ENCODE measurements at regions not wholly inside any gene's neighbourhood (a gene's known extent, or its start where the extent isn't known, plus 50 kb on each side); places are given as distances from the start of the nearest gene placed in this dataset.

DNA sequence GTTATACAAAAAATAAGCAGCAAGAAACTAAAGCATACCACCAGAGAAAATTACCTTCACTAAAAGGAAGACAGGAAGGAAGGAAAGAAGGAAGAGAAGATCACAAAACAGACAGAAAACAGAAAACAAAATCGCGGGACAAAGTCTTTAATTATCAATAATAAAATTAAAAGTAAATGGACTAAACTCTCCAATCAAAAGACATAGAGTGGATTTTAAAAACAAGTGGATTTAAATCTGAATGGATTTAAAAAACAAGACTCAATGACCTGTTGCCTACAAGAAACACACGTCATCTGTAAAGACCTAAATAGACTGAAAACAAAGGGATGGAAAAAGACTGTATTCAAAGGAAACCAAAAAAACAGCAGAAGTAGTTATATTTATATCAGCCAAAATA is 75.7 kb upstream of the MAGI3 start:
- no peak for ATAC-seq (ENCODE audit: low read depth)
- Histone ChIP-seq H3K9me3 (ENCODE audit: severe bottlenecking) (no peaks in the 10 kb centered on the region), H3K27me3 (ENCODE audit: insufficient read depth, poor library complexity, severe bottlenecking) (no peaks in the 10 kb centered on the region), H3K4me1 (ENCODE audit: insufficient read depth, poor library complexity, severe bottlenecking) (no peaks in the 10 kb centered on the region), H3K27ac (ENCODE audit: poor library complexity, severe bottlenecking) (no peak overlapping the region), H3K4me3 (ENCODE audit: severe bottlenecking) (no peak overlapping the region), H3K36me3 (ENCODE audit: low read depth) (no peaks in the 10 kb centered on the region)
- TF ChIP-seq, protein P1, sequence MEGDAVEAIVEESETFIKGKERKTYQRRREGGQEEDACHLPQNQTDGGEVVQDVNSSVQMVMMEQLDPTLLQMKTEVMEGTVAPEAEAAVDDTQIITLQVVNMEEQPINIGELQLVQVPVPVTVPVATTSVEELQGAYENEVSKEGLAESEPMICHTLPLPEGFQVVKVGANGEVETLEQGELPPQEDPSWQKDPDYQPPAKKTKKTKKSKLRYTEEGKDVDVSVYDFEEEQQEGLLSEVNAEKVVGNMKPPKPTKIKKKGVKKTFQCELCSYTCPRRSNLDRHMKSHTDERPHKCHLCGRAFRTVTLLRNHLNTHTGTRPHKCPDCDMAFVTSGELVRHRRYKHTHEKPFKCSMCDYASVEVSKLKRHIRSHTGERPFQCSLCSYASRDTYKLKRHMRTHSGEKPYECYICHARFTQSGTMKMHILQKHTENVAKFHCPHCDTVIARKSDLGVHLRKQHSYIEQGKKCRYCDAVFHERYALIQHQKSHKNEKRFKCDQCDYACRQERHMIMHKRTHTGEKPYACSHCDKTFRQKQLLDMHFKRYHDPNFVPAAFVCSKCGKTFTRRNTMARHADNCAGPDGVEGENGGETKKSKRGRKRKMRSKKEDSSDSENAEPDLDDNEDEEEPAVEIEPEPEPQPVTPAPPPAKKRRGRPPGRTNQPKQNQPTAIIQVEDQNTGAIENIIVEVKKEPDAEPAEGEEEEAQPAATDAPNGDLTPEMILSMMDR (IDR thresholded peaks at IDR 0.05; ENCODE audit: poor library complexity, severe bottlenecking) = no peak
- DNase-seq (ENCODE audit: low spot score) = no peak

DNA sequence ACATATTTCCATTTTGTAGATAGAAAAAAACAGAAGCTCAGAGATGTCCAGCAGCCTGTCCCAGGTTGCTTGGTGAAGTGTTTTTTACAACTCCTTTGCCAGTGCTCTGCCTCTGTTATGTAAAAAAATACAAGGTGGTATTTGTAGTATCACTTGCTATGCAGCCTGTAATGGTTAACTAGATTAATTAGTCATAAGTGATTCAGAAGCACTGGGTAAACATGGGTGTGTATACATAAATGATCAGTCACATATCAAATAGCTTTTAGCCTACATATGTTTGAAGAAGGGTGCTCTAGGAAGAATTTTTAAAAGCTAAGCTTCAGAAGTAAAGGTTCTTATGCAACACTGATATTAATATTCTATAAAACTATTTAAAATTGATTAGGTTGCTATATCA is 70.0 kb upstream of the MAGI3 start:
- Histone ChIP-seq H3K4me1 (ENCODE audit: insufficient read depth, poor library complexity, severe bottlenecking) (peaks cover 10% of the 10 kb centered on the region), H3K9me3 (ENCODE audit: severe bottlenecking) (no peaks in the 10 kb centered on the region), H3K36me3 (ENCODE audit: low read depth) (no peaks in the 10 kb centered on the region), H3K4me3 (ENCODE audit: severe bottlenecking) (no peak overlapping the region), H3K27me3 (ENCODE audit: insufficient read depth, poor library complexity, severe bottlenecking) (no peaks in the 10 kb centered on the region), H3K27ac (ENCODE audit: poor library complexity, severe bottlenecking) (no peak overlapping the region)
- TF ChIP-seq, protein P1 (IDR thresholded peaks at IDR 0.05; ENCODE audit: poor library complexity, severe bottlenecking) = no peak
- DNase-seq (ENCODE audit: low spot score) = no peak
- peak; percentile 55; the same call in 1 of the 3 replicates for ATAC-seq (ENCODE audit: low read depth)

DNA sequence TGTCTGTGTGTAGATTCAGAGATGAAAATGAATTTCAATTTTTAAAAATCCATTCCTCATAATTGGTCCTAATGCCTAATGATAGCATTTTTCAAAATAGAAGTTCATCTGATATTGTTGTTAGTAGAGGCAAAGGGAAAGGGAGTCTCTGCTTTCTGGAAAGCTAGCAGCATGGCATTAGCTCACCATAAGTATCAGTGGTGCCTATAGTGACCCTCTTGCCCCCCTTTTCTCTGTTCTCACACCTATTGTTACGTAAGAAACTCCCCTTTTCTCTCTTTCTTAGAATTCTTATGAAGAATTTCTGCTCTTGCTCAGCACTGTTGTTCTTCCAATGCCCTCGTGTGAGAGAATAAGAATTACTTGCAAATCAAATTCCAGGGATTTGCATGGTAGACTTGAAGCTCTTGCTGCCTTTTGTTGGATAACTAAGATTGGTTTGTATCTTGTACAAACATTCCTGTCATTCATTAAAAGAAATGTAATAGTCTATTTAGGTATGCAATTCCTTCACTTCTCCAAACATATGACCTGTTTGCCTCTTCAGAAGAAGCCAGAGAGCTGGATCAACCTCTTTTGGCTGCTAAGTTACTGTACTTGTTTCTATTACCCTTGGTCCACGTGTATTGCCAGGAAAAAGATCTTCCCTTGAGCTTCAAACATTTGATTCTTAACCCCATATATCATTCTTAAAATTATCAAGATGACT is 69.2 kb upstream of the MAGI3 start:
- Histone ChIP-seq H3K27ac (ENCODE audit: poor library complexity, severe bottlenecking) (no peak overlapping the region), H3K4me1 (ENCODE audit: insufficient read depth, poor library complexity, severe bottlenecking) (peaks cover 15% of the 10 kb centered on the region), H3K9me3 (ENCODE audit: severe bottlenecking) (no peaks in the 10 kb centered on the region), H3K27me3 (ENCODE audit: insufficient read depth, poor library complexity, severe bottlenecking) (no peaks in the 10 kb centered on the region), H3K36me3 (ENCODE audit: low read depth) (no peaks in the 10 kb centered on the region), H3K4me3 (ENCODE audit: severe bottlenecking) (no peak overlapping the region)
- TF ChIP-seq, protein P1 (IDR thresholded peaks at IDR 0.05; ENCODE audit: poor library complexity, severe bottlenecking) = no peak
- ATAC-seq (ENCODE audit: low read depth) (no peak), DNase-seq (ENCODE audit: low spot score) (no peak)

DNA sequence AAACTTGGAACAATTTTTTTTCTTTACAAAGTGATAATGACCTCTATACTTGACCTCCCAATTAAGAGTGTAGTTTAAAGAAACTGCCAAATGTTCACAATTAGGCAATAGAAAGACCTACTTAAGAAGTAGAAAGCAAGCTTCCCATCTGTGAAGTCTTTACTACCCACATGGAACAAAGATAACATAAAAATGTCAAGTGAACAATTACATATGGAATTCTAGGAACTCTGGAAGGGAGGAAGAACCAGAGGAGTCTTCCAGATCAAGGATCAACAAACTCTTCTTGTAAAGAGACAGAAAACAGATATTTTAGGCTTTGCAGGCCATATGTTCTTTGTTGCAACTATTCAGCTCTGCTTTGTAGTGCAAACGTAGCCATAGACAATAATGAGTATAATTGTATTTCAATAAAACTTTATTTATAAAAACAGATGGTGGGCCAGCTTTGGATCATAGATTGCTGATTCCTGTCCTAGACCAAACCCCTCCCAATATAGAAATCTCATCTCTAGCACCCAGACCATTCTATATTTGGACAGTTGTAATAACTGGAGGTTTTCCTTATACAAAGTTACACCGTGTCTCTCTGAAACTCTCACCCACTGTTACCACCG is 68.4 kb upstream of the MAGI3 start:
- Histone ChIP-seq H3K27me3 (ENCODE audit: insufficient read depth, poor library complexity, severe bottlenecking) (no peaks in the 10 kb centered on the region), H3K27ac (ENCODE audit: poor library complexity, severe bottlenecking) (no peak overlapping the region), H3K36me3 (ENCODE audit: low read depth) (no peaks in the 10 kb centered on the region), H3K9me3 (ENCODE audit: severe bottlenecking) (no peaks in the 10 kb centered on the region), H3K4me1 (ENCODE audit: insufficient read depth, poor library complexity, severe bottlenecking) (peaks cover 15% of the 10 kb centered on the region), H3K4me3 (ENCODE audit: severe bottlenecking) (no peak overlapping the region)
- TF ChIP-seq, protein P1 (IDR thresholded peaks at IDR 0.05; ENCODE audit: poor library complexity, severe bottlenecking) = no peak
- ATAC-seq (ENCODE audit: low read depth) = no peak
- no peak for DNase-seq (ENCODE audit: low spot score)

DNA sequence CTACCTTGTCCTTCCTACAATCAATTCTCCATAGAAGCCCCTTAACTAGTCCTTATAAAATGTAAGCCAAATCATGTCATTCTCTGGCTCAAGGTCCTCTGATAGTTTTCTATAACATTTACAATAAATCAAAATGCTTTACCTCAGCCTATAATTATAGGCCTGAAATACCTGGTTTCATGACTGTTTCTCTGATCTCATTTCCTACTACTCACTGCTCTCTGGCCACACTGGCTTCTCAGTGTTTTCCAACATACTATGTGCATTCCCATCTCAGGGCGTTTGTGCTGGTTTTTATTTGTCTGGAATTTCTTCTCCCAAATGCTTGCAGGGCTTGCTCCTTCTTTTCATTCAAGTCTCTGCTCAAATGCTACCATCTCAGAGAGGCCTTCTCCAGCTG is 67.9 kb upstream of the MAGI3 start:
- TF ChIP-seq, protein P1 (IDR thresholded peaks at IDR 0.05; ENCODE audit: poor library complexity, severe bottlenecking) = no peak
- Histone ChIP-seq H3K27ac (ENCODE audit: poor library complexity, severe bottlenecking) (no peak overlapping the region), H3K36me3 (ENCODE audit: low read depth) (no peaks in the 10 kb centered on the region), H3K27me3 (ENCODE audit: insufficient read depth, poor library complexity, severe bottlenecking) (no peaks in the 10 kb centered on the region), H3K4me1 (ENCODE audit: insufficient read depth, poor library complexity, severe bottlenecking) (peaks cover 15% of the 10 kb centered on the region), H3K4me3 (ENCODE audit: severe bottlenecking) (no peak overlapping the region), H3K9me3 (ENCODE audit: severe bottlenecking) (no peaks in the 10 kb centered on the region)
- DNase-seq (ENCODE audit: low spot score) = no peak
- ATAC-seq (ENCODE audit: low read depth) = no peak
